HG02938 (cell line): ENCODE measurements at regions not wholly inside any gene's neighbourhood (a gene's known extent, or its start where the extent isn't known, plus 50 kb on each side); places are given as distances from the start of the nearest gene placed in this dataset.
A peak's percentile ranks its signal among the peaks of the same experiment; 100 is the strongest.

Source experiments
- ATAC-seq: cut with Tn5 transposase; IDR thresholded peaks from one replicate; pipeline ENCODE4 v1.9.1; 2021; ENCODE audit warnings: mild to moderate bottlenecking, moderate library complexity; ENCODE audit not compliant: unreplicated experiment

DNA sequence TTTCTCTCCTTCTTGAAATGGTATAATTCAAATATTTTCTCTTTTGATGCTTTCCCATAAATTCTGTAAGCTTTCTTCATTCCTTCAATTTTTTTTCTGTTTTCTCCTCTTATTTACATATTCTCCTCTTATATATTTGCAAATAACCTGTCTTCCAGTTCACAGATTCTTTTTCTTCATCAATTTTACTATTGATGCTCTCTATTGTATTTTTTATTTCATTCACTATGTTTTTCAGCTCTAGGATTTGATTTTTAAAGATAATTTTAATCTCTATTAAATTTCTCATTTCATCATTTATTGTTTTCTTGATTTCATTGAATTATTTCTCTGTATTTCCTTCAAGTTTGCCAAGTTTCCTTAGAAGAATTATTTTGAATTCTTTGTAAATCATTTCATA, 54.0 kb upstream of the PRPS1L1 start:
- no peak for ATAC-seq

DNA sequence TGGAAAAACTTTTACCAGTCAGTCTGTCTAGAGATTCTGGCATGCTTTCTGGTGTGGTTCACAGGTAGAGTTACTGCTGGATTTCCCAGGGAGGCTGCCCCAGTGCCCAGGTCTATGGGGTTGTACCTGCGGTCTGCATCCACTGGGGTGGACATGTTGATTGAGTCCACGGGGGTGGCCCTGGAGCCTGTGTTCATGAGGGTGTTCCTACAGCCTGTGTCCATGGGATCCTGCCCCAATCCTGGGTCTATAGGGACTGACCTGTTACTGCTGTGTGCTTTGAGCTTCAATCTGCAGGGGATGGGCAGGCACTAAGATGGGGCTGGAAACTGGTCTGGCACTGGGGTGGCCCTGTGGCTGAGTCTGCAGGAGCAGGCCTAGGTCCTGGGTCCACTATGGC, 54.5 kb upstream of the PRPS1L1 start:
- no peak for ATAC-seq

DNA sequence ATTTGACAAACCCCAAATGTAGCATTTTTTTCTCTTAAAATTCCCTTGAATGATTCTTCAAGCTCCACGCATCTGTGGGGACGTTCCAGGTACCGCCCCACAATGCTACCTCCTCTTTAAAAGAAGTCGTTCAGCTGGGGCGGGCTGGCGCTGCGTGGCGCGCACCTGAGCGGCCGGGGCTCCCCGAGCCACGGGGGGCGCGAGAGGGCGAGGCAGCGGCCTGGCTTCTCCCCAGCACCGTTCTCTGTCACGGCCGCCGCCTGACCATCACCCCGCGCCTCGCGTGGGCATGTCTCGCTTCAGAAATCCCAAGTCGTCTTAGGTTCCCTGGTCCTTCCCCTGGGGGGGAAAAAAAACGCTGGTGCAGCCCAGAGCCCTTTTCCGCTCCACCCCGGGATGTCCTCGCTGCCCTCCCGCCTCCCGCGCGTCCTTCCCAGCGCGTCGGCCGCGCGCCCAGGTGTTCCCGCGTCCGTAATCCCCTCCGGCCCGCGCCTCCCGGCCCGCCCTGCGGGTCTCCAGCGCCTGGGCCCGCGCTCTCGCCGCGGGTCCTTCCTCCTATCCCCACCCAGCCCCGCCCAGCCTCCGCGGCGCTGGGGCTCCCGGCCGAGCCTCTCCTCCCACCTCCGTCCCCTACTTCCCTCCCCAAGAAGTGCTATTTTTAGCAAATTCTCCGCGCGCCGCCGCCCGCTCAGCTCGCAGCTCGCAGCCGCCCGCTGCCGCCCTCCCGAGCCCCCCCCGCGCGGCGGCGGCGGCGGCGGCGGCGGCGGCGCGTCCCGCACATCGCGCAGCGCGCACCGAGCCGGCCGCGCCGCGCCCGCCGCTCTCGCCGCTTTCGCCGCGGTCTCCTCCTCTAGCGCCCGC, 58.7 kb upstream of the PRPS1L1 start:
- ATAC-seq, result peak; percentile 53

DNA sequence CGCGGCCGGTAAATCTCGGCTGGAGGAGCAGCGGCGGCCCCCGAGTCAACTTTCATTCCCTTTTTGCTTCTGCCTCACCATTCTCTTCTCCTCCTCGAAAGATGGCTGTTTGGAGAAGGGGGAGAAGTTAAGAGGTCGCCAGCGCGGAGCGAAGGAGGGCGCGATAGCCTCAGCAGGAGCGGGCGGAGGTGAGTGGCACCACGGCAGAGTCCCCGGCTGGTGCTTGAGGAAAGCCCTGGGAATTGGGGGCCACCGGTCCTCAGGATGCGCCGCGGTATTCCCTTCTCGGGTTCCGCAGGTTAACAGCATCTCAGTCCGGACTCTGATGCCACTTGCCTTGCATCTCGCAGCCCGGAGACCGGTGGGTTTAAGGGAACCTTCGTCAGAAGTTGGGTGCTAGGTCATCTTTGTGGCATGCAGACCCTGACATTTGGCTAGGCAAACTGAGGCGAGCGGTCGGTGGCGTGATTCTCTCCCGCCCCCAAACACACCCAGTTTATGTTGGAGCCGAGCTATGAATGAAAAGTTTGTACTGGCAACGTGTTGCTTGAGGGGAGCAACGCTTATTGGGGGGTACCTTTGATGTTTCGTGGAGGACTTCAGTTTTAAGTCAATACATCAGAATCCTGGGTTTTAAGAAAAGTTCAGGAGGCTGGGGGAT, 59.5 kb upstream of the PRPS1L1 start:
- ATAC-seq, result no peak

DNA sequence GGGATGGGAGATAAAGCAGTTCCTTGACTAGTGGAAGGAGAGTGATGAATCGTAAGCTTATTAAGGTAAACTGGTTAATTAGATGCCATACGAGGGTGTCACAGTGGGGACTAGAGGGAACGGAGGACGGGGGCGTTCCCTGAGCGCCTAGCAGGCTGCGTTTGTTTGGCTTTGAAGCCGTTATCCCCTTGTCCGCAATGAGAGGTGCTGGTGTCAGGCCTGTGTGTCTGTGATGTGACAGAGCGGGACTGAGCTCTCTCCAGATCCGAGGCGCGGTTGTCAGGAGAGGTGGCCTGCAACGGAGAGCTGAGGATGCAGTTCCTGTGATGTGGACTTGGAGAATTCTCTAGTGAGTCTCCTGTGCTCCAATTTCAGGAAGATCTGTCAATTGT, 60.0 kb upstream of the PRPS1L1 start:
- ATAC-seq, result no peak

DNA sequence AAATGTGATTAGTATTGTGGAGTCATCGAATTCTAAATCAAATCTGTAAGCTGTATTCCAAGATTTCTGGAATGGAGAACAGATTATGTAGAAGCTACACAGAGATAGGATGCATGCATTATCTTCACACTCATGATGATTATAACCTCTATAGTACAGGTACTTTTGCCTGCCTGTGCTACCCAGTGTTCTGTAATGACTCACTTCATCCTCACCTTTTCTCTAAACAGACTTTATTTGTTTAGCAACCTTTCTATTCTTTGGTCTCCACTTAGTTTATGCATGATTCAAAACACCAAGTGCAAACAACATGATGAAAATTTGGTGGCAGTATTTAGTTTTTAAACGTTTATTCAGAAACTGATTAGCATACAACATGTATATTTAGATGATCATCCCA, 68.4 kb upstream of the PRPS1L1 start:
- no peak for ATAC-seq

DNA sequence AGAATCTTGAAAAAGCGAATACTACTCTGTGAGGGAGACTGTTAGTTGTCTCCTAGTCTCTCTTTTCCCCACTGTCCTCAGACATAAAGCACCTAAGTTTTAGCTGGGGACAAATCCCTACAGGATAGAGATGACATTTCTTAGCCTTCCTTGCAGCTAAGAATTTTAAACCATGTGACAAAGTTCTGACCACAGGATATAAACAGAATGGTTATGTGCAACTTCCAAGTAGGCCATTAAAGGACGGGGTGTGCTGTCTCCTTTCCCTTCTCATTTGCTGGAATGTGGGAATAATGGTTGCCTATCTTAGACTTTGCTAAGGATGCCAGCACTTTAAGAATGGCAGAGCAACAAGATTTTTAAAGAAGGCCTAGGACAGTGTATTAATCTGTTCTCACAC, 74.9 kb upstream of the PRPS1L1 start:
- no peak for ATAC-seq

DNA sequence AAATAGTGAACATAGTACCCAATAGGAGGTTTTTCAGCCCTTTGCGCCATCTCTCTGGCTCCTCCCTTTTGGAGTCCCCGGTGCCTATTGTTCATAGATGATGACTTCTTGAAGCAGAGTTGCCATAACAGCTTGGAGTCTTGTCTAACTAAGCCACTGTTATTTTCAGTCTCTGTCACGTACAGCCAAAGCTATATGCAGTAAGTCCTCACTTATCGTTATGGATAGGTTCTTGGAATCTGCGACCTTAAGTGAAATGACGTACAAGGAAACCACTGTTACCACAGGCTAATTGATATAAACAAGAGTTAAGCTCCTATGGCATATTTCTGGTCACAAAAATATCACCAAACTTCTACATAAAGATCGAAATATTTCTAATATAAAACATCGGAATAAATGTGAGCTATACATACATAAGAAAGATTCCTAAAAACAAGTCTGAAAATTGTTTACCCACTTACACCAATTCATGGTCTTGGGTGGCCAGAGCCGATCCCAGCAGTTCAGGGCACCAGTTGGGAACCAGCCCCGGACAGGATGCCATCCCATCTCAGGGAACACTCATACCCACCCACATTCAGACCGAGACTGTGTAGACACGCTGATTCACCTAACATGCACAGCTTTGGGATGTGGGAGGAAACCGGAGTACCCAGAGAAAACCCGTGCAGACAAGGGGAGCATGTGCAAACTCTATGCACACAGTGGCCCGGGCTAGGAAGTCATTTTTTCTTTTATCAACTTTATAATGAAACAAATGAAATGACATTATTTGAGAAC, 76.0 kb upstream of the PRPS1L1 start:
- ATAC-seq, result no peak

DNA sequence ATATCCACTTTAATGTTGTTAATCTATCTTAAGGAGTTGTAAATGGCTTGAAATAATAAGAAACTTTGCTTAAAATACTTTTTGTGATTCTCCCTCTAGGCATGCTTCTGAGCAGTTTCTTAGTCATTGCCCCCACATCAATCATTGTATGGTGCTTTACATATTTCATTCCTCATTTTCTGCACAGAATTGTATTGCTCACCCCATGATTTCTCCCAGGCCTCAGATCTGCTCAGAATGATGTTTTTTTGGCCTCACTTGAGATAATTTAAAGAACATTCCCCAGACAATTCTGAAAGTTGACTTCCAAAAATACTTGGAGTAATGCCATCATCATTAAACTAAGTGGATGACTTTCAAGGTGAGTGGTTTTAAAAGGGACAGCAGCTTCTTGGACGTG, 82.1 kb upstream of the PRPS1L1 start:
- no peak for ATAC-seq

DNA sequence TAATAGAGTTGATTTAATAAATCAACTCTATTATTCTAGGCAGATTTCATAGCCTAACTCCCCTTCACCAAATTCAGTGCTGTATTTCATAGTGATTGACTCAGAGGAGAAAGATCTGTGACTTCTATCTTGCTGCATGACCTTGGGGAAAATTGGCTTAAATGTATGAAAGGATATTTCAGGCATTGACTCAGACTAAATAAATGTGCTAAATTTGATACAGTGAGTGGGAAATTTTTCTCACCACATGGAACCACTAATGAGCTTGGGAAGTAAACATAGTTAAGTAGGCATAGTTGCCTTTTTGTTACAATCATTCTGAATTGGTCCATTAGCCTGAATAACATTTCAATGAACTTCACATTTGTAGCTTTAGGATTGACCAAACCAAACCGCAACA, 89.0 kb upstream of the PRPS1L1 start:
- ATAC-seq, result no peak

DNA sequence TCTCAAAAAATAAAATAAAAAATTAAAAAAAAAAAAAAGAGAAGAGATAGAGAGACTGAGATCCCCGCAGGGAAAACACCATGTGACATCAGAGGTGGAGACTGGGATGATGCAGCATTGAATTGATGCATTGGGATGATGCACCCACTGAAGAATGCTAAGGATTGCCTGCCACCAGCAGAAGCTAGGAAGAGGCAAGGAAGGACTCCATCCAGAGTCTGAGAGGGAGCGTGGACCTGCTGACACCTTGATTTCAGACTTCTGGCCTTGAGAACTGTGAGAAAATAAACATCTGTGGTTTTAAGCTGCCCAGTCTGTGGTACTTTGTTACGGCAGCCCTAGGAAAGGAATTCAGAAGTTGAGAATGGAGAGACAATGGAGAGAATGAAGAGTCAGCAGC, 89.8 kb upstream of the PRPS1L1 start:
- ATAC-seq, result no peak

DNA sequence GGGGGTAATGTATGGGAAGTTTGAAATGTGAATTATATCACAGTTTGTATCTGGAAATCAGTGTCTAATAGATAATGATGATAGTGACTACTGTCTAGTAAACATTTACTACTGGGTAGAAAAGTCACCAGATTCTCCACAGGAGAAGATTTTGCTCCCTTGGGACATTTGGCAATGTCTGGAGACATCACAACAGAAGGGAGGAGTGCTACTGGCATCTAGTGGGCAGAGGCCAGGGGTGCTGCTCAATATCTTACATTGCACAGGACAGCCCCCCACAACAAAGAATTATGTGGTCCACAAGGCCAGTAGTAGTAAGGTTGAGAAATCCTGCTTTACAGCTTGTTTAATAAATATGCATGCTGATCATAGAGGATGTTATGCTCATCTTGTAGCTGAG, 92.3 kb upstream of the PRPS1L1 start:
- no peak for ATAC-seq

DNA sequence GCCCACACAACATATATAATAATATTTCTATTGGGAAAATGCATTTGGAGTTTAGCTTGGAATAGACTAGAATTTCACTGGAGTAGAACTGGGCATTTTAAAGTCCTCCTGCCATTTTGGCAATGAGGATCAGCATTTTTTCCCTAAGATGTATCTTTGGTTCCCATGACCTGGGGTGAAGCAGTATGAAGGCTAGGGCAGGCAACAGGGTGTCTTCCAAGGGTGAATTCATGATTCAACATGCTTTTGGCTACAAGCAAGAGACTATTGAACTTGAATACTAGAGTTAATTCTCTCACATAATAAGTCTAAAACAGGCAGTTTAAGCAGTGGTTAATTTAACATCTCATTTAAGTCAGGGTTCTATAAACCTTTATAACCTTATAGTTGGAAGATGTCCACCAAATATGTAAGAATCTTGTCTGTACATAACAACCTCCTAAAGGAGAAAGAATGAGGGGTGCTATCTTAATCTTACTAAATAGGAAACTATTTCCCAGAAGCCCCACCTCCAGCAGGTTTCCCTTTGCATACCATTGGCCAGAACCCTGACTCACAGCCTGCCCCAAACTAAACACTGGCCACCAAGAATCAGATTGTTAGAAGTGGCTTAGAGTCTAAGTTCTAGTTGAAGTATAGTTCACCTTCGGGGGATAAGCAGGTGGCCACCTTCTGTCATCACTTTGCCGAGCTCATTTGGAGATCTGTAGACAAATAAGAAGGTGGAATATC, 96.0 kb upstream of the PRPS1L1 start:
- no peak for ATAC-seq

DNA sequence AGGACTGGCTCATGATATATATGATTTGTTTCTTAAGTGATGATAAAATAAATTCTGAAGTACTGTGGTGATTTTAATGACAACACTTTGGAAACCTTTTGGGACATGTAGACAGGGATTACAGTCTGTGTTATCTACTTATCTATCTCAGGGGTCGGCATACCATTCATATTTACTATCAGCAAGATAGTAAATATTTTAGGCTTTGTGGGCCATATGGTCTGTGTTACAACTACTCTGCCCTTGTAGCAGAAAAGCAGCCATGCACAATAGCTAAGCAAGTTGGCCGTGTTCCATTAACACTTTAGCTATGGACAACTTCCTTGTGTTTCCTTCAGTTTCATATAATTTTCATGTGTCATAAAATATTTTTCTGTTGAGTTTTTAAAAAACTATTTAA, 97.8 kb upstream of the PRPS1L1 start:
- ATAC-seq, result no peak

DNA sequence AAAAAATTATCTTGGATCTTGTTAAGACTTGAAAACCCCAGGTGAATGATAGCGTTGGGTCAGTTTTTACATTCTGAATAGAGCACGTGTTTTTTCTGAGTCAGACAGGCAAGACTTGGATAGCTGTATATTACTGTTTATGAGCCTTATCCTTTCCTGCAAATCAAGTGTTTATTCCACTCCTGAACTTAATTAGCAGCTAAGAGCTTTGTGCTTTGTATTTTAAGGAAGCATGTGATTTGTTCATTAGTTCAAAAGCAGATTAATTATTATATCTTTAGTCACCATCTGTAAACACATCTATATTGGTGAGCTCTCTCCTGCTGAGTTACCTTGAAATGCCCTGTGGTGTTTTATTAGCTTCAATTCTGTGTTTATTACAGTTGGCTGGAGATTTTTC, 98.6 kb upstream of the PRPS1L1 start:
- ATAC-seq, result no peak

DNA sequence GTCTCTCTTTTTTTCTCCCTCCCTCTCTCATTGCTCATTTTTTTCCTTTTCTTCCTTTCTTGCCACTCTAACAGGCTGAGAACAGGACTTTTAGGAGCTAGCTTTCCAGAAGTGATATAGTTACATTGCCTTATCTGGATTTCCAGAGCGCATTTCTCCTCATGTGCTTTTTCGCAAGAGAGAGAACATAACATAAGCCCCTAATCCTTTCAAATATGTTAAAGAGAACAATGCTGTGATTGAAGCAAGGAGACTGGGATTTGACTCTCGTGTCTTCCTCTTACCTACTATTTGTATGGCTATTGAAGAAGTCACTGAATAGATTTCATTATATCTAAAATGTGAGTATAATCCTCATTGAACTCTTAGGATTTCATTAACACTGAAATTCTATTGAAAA, 101.2 kb upstream of the PRPS1L1 start:
- no peak for ATAC-seq

DNA sequence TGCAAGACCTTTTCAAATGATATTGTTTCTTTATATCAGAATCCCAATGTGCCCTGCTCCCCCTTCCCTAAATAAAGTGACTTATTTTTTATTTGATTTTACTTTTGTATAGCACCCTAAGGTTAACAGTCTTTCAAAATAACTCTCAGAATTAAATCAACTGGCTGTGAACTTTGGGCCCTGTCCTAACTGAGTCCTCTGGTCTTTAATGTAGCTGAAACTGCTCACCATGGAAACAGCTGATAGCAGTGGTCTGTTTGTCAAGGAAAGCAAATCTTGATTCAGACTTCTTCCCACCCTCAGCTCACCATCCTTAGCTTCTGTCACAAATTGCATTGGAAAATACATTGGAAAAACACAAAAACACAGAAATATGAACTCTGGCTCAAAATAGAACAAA, 105.2 kb upstream of the PRPS1L1 start:
- no peak for ATAC-seq

DNA sequence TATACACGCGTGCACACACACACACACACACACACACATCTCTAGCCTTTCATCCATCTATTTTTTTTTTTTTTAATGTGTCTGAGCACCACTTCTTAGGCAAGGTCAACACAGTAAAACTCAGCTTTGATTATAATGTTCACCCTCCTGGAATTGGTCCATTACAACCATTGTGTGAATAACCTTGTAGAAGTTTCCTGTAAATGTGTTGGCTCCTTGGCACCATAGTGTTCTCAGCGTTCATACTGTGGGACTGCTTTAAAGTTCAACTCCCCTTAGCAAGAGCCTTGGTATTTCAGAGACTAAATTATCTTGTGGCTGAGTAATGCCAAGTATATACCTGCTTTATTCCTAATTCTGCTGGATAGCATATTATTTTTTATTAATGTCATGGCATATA, 106.3 kb upstream of the PRPS1L1 start:
- no peak for ATAC-seq

DNA sequence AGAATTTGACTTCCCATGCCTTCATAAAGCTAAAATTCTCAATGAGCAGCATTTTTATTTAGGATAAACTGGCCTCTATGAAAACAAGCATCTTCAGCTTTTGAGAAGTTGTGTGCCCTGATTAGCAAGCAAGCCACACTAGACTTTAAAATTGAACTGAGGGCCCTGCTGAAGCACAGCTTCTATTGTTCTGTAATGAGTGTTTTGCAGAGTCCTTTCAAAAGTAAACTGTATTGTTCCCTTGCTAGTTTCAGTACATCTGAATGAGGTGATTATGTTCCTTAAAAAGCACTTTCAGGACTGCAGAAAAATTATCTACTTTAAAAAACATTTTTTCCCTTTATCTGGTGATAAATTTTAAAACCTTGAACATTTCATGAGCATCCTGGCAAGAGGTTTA, 113.3 kb upstream of the PRPS1L1 start:
- ATAC-seq, result no peak

DNA sequence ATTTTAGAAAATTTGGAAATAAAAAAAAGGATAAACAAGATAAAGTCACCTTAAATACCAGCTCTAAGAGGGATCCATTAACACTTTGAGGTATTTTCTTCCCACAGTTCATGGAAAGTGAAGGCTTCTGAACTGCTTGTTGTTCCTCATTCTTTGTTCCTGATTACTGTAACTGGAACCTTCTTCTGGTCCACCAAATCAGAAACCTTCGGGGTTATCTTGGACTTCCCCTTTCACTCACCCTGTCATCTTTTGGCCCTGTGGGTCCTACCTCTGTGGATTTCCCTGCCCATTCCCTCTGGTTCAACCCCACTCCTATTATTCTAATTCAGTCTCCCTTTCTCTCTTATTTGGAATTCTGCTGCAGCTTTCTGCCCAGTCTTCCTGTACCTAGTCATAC, 116.5 kb upstream of the PRPS1L1 start:
- no peak for ATAC-seq

DNA sequence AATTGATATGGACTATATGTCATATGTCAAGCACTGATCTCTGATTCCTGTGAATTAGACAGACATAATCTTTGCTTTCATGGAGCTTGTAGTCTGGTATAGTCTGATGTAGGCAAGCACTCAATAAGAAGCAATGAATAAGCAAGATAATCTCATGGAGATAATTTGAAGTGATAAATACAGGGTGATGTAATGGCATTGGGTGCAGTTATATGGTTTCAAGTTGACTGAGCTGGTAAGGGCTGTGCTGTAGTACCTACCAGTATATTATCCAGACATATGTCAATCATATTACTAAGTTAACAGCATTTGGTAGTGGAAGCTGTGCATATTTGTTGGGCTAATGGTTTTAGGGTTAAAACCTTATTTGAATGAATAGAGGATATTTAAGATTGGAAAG, 117.5 kb upstream of the PRPS1L1 start:
- ATAC-seq, result no peak
